Kasumi-1 (cell line): ENCODE measurements at regions not wholly inside any gene's neighbourhood (a gene's known extent, or its start where the extent isn't known, plus 50 kb on each side); places are given as distances from the start of the nearest gene placed in this dataset.

Experiments used
- DNase-seq, 2 experiments: peaks; one replicate each; lab custom pipeline; 2025; lab: John Stamatoyannopoulos, UW

GRCh38 chr16:62225675-62226074, 189.4 kb upstream of the CDH8 start:
- DNase-seq: peak; percentile 3 to 8

GRCh38 chr16:62224646-62225209, 188.5 kb upstream of the CDH8 start:
- no peak for DNase-seq

GRCh38 chr16:62216837-62217236, 180.6 kb upstream of the CDH8 start:
- DNase-seq: no peak

- DNase-seq: no peak
Measured at GRCh38 chr16:62213763-62214162, 177.5 kb upstream of the CDH8 start.

GRCh38 chr16:62208934-62209333, 172.7 kb upstream of the CDH8 start:
- no peak for DNase-seq

- no peak for DNase-seq
Measured at GRCh38 chr16:62205459-62205858, 169.2 kb upstream of the CDH8 start.

GRCh38 chr16:62201911-62202310, 165.7 kb upstream of the CDH8 start:
- no peak for DNase-seq

- DNase-seq: no peak
Measured at GRCh38 chr16:62194828-62195227, 158.6 kb upstream of the CDH8 start.

GRCh38 chr16:62190426-62190825, 154.2 kb upstream of the CDH8 start:
- peak; percentile 56 to 60 for DNase-seq

- no peak for DNase-seq
Measured at GRCh38 chr16:62177351-62178203, 141.3 kb upstream of the CDH8 start.

GRCh38 chr16:62170642-62171041, 134.4 kb upstream of the CDH8 start:
- DNase-seq: no peak

GRCh38 chr16:62167551-62167950, 131.3 kb upstream of the CDH8 start:
- no peak for DNase-seq

GRCh38 chr16:62157544-62157943, 121.3 kb upstream of the CDH8 start:
- DNase-seq: no peak

GRCh38 chr16:62156971-62157370, 120.7 kb upstream of the CDH8 start:
- DNase-seq: no peak

GRCh38 chr16:62149631-62150030, 113.4 kb upstream of the CDH8 start:
- DNase-seq: no peak

- no peak for DNase-seq
Measured at GRCh38 chr16:62137996-62138395, 101.8 kb upstream of the CDH8 start.

- DNase-seq: no peak
Measured at GRCh38 chr16:62135911-62136310, 99.7 kb upstream of the CDH8 start.

GRCh38 chr16:62135446-62135845, 99.2 kb upstream of the CDH8 start:
- no peak for DNase-seq

GRCh38 chr16:62130101-62130500, 93.9 kb upstream of the CDH8 start:
- DNase-seq: no peak

- no peak for DNase-seq
Measured at GRCh38 chr16:62105244-62105643, 69.0 kb upstream of the CDH8 start.

GRCh38 chr16:62102588-62102987, 66.3 kb upstream of the CDH8 start:
- DNase-seq: no peak

- no peak for DNase-seq
Measured at GRCh38 chr16:62100651-62101050, 64.4 kb upstream of the CDH8 start.

- no peak for DNase-seq
Measured at GRCh38 chr16:62089715-62090114, 53.5 kb upstream of the CDH8 start.
